Ishikawa (cell line): ENCODE measurements at regions not wholly inside any gene's neighbourhood (a gene's known extent, or its start where the extent isn't known, plus 50 kb on each side); places are given as distances from the start of the nearest gene placed in this dataset.
A peak's percentile ranks its signal among the peaks of the same experiment; 100 is the strongest.

Experiments
- CEBPB ChIP-seq: IDR thresholded peaks from 2 replicates; pipeline ENCODE4 v1.6.1; 2012
- CREB1 ChIP-seq: IDR thresholded peaks from 2 replicates; pipeline ENCODE4 v1.6.1; 2012; ENCODE audit warnings: low read depth
- EGR1 ChIP-seq: IDR thresholded peaks from 2 replicates; pipeline ENCODE4 v1.6.1; 2012
- EP300 ChIP-seq: IDR thresholded peaks from 2 replicates; pipeline ENCODE4 v1.6.1; 2012; ENCODE audit warnings: borderline replicate concordance
- FOXM1 ChIP-seq: IDR thresholded peaks from 2 replicates; pipeline ENCODE4 v1.6.1; 2012; ENCODE audit warnings: low read depth, borderline replicate concordance
- MAX ChIP-seq: IDR thresholded peaks from 2 replicates; pipeline ENCODE4 v1.6.1; 2012
- NFIC ChIP-seq: IDR thresholded peaks from 2 replicates; pipeline ENCODE4 v1.6.1; 2012
- RAD21 ChIP-seq: IDR thresholded peaks from 2 replicates; pipeline ENCODE4 v1.6.1; 2012; ENCODE audit warnings: low read depth
- REST ChIP-seq: IDR thresholded peaks from 2 replicates; pipeline ENCODE4 v1.6.1; 2012; ENCODE audit warnings: low read depth, mild to moderate bottlenecking
- TAF1 ChIP-seq: IDR thresholded peaks from 2 replicates; pipeline ENCODE4 v1.6.1; 2012; ENCODE audit warnings: low read depth, mild to moderate bottlenecking
- TCF12 ChIP-seq: IDR thresholded peaks from 2 replicates; pipeline ENCODE4 v1.6.1; 2012; ENCODE audit warnings: low read depth
- TEAD4 ChIP-seq: IDR thresholded peaks from 2 replicates; pipeline ENCODE4 v1.6.1; 2012
- USF1 ChIP-seq: IDR thresholded peaks from 2 replicates; pipeline ENCODE4 v1.6.1; 2012
- YY1 ChIP-seq: IDR thresholded peaks from 2 replicates; pipeline ENCODE4 v1.6.1; 2012; ENCODE audit warnings: low read depth
- ZBTB7A ChIP-seq: IDR thresholded peaks from 2 replicates; pipeline ENCODE4 v1.6.1; 2012; ENCODE audit warnings: low read depth

GRCh38 chr4:148843625-148844024, 401.4 kb upstream of the NR3C2 start:
- TF ChIP-seq NFIC (no peak), CEBPB (no peak), EGR1 (no peak), YY1 (no peak), REST (no peak), CREB1 (no peak), TAF1 (no peak), TCF12 (no peak), RAD21 (no peak), TEAD4 (no peak), FOXM1 (no peak), EP300 (no peak), ZBTB7A (no peak), MAX (no peak), USF1 (no peak)

GRCh38 chr4:148842843-148843242, 400.6 kb upstream of the NR3C2 start:
- TF ChIP-seq RAD21 (no peak), EP300 (no peak), NFIC (no peak), TEAD4 (no peak), ZBTB7A (no peak), FOXM1 (no peak), CEBPB (no peak), MAX (no peak), TAF1 (no peak), YY1 (no peak), CREB1 (no peak), USF1 (no peak)

DNA sequence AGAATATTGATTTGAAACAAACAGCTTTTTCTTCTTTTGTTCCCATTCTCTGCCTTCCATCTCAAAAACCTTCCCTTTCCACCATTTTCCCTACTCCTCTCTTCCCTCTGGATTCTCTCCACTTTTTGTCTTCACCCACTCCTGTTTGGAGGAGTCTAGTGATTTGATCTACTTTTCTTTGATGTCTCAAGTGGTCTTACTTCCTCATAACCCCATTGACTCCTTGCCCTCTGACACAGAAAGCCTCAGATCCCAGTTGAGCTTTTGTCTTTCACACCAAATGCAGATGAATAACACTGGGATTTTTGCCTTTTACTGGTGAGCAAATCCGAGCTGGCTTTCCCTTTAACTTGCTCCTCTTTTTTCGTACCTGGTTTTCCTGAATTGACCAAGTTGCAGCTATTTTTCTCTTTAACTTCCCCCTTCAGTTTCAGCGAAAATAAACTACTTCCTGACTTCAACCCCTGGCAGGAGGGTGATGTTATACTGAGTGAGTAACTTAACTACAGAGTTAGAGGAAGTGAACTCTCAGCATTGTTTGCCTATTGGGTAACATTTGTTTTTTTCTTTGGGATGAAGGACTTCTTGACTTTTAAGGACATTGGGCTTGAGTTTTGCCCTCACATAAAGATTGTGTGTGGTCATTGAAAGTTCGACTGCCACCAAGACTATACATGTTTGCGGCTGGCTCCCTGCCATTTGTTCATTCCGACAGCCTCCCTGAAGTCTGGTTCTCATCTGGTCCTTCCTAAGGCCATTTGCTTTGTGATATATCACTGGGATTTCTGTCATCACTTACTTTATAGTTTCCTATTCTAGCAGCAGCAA, 392.8 kb upstream of the NR3C2 start:
- TF ChIP-seq FOXM1 (no peak), REST (no peak), RAD21 (no peak)

DNA sequence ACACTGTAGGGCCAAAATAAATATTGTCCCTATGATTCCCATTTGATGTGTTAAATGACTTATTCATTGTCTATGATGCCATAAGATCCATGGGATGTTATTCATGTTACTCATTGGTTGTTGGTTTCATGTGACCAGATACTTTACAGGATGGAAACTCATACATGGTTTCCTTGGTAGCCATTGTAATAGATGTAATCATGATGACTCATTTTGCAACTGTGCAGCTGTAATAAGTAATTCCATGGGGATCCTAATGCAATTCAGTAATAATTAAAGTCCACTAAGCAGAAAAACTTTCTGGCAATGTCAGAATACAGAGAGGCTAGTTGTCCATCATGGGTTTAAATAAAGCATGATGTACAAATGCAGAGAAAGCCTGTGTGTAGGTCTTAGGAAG, 389.7 kb upstream of the NR3C2 start:
- TF ChIP-seq USF1 (0 out of 2 replicates have a peak, but pooled peaks have one; percentile 43), YY1 (no peak)

DNA sequence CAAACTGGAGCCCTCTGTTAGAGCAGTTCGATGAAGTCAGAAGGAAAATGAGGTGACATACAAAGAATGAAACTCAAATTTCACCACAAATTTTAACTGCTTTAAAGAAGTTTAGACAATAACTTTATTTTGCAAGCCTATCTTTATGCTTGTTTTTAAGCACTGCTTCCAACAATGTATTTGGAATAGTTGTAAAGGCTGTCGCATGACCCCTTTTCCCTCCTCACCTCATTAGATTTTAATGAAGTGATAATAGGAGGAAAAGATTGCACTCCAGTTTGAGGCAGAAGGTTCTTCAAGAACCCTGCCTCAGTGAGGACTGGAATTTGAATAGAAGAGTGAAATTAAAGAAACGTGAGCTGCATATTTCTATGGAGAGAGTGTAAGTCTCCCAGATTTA, 386.1 kb upstream of the NR3C2 start:
- TF ChIP-seq TCF12 (no peak), YY1 (no peak)

DNA sequence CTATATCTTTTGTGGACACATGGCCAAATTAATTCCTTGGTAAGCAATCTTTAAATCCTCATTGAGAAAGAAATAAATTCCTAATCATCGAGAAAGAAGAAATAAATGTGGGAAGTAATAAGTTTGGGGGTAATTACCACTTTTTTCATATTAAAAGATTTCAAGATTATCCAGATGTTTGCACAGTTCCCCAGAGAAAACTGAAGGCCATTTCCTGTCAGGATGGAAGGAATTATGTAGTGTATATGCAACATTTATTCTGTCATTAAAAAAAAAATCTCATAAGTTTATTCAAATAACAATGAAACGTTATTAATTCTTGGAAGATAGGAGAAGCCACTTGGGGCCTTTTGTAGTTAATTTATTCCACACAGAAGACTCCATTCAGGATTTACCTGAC, 385.6 kb upstream of the NR3C2 start:
- TF ChIP-seq TCF12: no peak
- no peak for TF ChIP-seq ZBTB7A
- TF ChIP-seq CREB1: no peak
- TF ChIP-seq YY1: no peak
- no peak for TF ChIP-seq CEBPB
- TF ChIP-seq FOXM1: no peak
- TF ChIP-seq NFIC: no peak
- no peak for TF ChIP-seq MAX
- TF ChIP-seq EP300: no peak
- TF ChIP-seq EGR1: no peak
- no peak for TF ChIP-seq TEAD4
